Stimulated activated CD4-positive, alpha-beta T cell treated with anti-CD3 and anti-CD28 coated beads, Interleukin-12 subunit alpha, Interleukin-12 subunit beta, amount 100 ng/mL, for 48 hours (primary cell): ENCODE measurements at regions not wholly inside any gene's neighbourhood (a gene's known extent, or its start where the extent isn't known, plus 50 kb on each side); places are given as distances from the start of the nearest gene placed in this dataset.

ENCODE experiments used
- DNase-seq, 3 donors: peaks; one replicate each; pipeline ENCODE4 v3.0.0-alpha.2; 2020; ENCODE audit warnings: low read depth in 2 of 3, low spot score in 1 of 3

- DNase-seq = no peak
Measured at GRCh38 chr11:110985547-110985946, 260.0 kb upstream of the POU2AF2 start.

GRCh38 chr11:110984693-110985092, 260.8 kb upstream of the POU2AF2 start:
- DNase-seq = no peak

DNA sequence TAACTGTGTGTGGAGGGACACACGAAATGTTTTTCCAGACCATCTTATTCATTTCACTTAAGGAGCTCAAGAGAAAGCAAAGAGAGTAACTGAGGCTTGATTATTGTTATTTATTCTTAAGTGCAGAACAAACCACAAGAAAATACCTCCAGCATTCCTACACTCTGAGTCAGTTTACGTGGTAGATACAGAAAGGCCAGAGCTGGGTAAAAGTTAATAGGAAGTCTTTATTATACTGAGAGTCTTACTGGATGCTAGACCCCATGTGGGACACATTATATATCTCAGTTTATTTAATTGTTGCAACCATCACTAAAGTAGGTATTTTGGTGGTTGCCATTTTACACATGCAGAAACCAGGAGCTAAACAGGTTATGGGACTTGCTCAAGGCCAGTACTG, 261.4 kb upstream of the POU2AF2 start:
- DNase-seq = no peak

- DNase-seq = no peak
Measured at GRCh38 chr11:110982214-110982613, 263.3 kb upstream of the POU2AF2 start.

GRCh38 chr11:110979696-110980095, 265.8 kb upstream of the POU2AF2 start:
- DNase-seq = no peak

DNA sequence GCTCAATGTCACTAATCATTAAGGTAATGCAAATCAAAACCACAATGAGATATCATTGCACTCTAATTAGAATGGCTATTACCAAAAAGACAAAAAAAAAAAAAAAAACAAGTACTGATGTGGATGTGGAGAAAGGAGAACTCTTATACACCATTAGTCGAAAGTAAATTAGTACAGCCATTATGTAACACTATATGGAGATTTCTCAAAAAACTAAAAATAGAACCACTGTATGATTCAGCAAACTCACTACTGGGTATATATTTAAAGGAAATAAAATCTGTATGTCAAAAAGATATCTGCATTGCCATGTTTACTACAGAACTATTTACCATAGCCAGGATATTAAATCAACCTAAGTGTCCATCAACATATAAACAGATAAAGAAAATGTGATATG, 265.4 kb upstream of the ARHGAP20 start:
- DNase-seq = no peak

DNA sequence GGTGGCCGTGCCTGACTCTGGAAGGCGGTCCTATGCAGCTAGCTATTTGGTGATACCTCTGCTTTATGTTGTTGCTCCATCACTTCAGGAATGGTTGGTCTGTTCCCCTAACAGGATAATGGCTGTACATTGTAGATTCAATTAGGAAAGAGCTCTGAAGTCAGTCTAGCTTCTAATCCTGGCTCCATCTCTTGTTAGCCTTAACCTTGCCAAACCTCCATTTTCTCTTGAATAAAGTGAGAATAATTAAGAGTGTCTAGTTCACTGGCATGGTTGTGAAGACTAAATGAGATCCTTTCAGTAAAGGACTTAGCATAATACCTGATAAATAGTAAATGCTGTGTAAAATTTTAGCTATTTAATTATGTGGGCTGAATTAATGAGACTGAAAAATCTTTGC, 262.5 kb upstream of the ARHGAP20 start:
- no peak for DNase-seq

DNA sequence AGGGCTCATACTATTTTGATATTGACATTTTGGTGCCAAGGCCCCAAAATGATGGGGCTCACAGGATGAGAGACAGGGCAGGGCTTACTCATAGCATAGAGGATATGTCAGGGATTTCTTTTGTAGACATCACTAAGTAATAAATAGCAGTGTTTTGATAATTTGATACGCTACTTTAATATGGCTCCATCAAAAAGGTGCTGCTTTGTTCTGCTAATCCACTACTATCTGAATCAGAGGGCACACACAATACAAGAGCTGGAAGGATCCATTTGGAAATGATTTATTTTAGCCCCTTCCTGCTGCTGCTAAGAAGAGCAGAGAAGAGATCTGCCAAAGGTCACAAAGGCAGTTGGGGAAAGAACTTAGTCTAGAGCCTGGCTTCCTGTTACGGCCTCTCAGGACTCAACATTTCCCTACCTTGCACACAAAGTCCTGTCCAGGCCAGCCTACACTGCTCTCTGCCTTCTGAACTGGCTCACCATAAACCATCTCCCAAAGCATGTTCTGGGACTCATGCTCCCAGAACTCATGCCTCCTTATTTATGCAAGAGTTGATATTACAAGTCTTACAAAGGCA, 261.3 kb upstream of the ARHGAP20 start:
- DNase-seq = no peak

DNA sequence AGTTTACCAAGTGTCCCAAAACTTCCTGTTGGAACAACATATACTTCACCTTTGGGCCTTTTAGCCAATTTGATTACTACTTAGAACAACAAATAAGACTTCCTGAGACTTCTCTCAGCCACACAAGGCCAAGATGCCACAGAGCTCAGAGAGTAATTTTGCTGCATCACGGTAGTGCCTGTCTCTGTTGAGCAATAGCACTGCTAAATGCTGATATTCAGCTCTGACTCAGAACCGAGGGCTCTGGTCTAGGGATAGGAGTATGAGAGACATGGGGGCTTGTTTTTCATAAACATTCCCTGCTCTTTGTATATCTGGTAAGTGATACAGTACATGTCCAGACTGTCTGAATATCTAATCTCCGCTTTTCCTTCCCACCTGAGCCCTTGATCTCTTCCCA, 260.4 kb upstream of the ARHGAP20 start:
- DNase-seq = no peak

GRCh38 chr11:110972106-110972505, 259.9 kb upstream of the ARHGAP20 start:
- DNase-seq = no peak

- DNase-seq = no peak
Measured at GRCh38 chr11:110971140-110971539, 258.9 kb upstream of the ARHGAP20 start.

GRCh38 chr11:110968348-110969062, 256.3 kb upstream of the ARHGAP20 start:
- no peak for DNase-seq

DNA sequence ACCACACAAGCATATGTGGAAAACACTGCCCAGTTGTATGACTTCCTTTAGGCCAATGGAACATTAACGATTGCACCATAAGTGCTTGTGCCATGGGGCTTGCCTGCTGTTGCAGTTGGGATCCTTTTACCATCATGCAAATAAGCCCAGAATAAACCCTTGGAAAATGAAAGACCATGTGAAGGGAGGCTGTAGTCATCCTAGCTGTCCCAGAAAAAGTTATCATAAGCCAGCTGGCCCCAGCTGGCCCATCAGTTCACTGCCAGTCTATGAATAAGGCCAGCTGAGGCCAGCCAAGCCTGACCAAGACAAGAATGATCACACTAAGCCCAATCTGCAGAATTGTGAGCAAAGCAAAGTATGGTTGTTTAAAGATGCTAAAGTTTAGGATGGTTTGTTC, 253.9 kb upstream of the ARHGAP20 start:
- DNase-seq = no peak

DNA sequence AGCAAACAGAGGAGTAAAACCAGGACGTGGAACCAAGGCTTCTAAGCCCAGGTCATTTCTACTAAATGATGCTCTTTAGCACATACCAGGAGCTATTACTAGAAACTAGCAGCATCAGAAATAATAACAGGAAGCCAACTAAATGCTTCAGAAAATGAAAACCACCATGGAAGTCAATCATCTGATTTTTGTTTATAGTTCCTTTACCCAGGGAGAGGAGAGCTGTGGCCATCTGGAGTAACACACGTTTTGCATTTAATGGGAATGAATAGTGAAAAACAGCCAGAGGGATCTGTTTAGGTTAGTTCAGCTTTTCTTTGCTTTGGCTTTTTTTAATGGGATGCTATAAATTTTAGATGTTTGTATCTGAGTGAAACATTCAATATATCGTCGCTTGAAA, 250.7 kb upstream of the ARHGAP20 start:
- no peak for DNase-seq

DNA sequence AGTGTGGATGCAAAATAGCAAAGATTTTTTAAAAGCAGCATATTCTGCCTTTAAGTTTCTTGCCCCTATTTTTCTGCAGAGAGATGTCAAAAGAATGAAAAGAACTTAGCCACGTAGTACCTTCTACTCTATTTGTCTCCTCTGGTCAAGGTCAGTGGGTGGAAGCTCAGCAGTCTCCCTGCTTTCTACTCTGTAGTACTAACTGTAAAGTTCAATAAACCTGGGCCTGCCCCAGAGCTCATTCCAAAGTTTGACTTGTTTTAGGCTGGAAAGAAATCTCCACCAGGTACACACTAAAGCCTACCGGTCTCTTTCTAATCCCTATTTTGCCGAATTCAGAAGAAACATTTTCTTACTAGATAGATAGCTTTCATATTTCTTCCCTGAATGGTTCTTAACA, 247.9 kb upstream of the ARHGAP20 start:
- no peak for DNase-seq

DNA sequence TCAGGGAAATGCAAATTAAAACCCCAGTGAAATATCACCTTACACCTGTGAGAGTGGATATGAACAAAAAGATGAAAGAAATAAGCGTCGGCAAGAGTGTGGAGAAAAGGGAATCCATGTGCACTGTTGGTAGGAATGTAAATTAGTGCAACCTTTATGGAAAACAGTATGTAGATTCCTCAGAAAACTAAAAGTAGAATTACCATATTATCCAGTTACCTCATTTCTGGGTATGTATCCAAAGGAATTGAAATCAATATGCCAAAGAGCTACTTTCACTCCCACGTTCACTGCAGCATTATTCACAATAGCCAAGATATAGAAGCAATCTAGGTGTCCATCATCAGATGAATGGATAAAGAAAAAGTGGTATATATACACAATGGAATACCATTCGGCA, 246.0 kb upstream of the ARHGAP20 start:
- DNase-seq = no peak

DNA sequence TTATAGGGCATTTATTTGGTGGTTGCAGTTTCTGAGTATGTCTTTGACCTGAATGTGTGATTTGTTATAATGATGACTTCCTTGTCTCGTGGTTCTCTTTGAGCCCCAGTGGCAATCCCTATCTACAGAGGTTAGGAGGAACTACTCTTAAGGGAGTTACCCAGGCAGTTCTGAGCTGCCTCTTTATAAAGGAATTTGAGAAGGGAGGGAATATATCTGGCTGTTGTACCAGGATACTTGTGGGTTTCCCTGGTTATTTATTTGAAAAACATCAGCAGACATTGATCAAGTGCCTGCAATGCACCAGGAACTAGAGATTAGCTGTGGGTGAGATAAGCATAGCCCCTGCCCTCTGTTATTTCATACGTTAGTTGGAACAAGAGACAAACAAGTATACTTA, 243.5 kb upstream of the ARHGAP20 start:
- DNase-seq = no peak

DNA sequence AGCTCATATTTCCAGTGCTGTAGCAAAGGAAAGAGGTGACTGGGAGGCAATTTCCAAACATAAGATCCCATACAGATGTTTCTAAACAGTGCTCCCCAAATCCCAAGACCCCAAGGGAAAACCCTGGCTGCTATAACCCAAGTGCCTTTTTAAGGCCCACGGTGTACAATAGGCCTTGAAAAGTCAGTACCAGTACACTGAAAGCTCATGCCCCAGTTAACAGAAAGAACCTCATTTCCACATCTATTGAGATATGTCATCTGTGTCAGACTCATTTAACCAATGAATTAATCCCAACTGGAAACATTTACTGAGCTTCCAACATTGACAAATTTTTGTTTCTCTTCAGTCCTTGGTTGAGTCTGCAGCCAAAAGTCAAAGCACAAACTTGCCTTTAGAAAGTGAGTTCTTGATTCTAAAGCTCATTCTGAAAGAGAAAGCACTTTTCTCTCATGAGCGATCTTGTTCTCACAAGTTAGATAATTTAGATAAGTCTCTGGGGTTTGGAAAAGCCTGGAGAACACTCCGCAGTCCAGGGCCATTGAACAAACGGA, 239.8 kb upstream of the ARHGAP20 start:
- DNase-seq = no peak

DNA sequence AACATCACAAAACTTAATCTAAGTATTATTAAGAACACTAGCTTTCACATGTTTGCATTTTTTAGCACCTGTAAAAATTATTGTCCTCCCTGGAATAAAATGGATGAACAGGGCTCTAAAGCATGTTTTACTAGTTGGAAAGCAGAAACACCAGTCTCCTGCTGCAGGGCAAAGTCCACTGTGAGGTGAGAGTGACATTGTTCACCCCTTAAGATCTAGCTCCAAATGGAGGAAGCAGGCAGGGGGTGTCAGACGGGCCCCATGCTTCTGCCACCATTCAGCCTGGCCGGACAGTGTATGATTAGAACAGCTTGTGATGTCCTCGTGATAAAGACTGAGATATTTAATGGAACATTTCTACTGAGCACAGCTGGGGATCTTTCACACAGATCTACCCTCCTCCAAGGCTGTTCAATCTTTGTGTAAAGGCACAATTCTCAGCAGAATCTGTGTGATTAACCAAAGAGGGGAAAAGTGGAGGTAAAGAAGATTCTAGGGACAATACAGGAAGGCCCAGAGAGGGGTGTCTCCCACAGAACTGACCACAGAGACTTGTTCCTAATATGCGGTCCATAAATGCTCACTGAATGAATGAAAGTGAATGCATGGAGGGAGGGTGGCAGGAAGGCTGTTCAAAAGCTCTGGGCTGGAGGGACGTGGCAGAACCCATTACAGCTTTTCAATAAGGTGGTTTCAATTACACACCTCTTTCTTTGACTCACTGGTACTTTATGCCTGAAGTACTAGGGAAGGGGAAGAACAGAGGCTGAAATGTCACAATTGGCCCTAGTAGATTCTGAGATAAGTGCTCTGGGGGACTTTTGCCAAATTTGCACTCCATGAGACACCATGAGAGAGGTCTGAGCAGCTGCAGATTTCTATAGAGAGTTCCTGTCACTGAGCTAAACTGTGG, 239.1 kb upstream of the ARHGAP20 start:
- no peak for DNase-seq

DNA sequence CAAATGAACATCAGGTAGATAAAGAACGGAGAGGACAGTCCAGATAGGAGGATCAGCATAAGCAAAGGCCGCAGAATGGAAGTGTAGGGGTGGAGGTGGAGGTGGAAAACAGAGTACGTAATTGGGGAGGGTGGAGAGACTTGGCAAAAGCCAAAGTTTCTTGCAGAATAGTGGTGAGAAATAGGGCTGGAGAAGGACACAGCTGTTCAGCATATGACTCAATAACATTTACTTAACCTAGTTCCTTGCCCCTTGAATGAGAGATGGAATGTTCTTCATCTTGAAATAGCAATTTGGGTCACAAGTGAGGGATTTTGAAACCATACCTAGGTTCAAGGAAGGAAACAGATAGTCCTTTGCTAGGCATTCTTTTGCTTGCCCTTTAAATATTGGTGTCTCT, 235.9 kb upstream of the ARHGAP20 start:
- no peak for DNase-seq

DNA sequence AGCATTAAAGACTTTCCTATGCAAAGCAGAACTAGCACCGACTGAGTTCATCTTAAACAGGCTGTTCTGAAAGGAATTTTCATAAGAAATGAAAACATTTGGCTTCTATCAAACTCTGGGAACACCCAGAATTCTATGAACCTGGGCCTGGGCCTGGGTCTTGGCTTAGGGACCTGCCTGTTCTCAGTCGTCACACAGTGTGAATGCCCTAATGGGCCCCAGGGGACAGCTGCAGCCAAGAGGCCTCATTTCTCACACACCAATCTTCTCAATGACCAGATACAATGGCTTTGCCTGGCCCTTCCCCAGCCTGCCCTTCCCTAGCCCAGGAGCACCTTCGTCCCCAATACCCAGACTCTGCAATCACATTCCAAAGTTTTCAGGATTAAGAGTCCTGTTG, 234.9 kb upstream of the ARHGAP20 start:
- no peak for DNase-seq

DNA sequence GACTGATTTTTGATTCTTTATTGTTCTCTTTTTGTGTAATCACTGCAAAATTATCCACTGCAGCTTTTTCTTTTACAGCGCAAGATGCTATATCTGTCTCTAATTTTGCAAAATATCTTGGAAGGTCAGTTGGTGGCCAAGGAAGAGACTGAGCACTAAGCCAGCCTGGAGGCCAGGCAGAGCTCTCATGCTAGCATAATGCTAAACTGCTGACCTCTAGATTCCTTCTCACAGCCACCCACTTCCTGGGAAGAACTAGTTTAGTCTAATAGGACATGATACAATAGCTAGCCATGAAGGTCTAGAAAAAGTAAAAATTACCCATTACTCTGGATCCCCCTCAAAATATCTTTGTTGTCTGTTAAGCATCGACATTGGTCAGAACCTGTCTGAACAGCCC, 227.2 kb upstream of the ARHGAP20 start:
- DNase-seq = no peak
